Spleen (tissue), 7 donors: ENCODE measurements at regions not wholly inside any gene's neighbourhood (a gene's known extent, or its start where the extent isn't known, plus 50 kb on each side); places are given as distances from the start of the nearest gene placed in this dataset.

Experiments
- CTCF ChIP-seq, 11 experiments: fragments of 200-600 bp in 7 of 11; fragments of 450-650 bp in 4 of 11; sonication (generic) in 4 of 11; IDR thresholded peaks in 8 of 11; conservative IDR thresholded peaks in 3 of 11; 1 replicate in 7 of 11; 2 replicates in 4 of 11; pipeline versions ENCODE4 v1.4.0 to v1.8.0; 2016 to 2021; ENCODE audit warnings: antibody characterized with exemption in 11 of 11, inconsistent platforms in 4 of 11, mild to moderate bottlenecking in 1 of 11
- POLR2A ChIP-seq, 3 donors: fragments of 450-650 bp; IDR thresholded peaks; one replicate each; pipeline ENCODE4 v1.5.1; 2017; ENCODE audit warnings: antibody characterized with exemption in 3 of 3, mild to moderate bottlenecking in 1 of 3
- POLR2AphosphoS5 ChIP-seq, 3 donors: sonication (generic); formaldehyde crosslinking; IDR thresholded peaks; one replicate each; pipeline ENCODE4 v1.5.1; 2017; ENCODE audit warnings: antibody characterized with exemption in 3 of 3
- donor health status: DM: no; HTN: no; CAD: no; lungs with moderate emphysema.
- donor health status: DM: no; HTN: no; CAD: no.
- donor health status: DM: no; HTN: no; CAD: no.

- TF ChIP-seq POLR2A (IDR thresholded peaks at IDR 0.05) = no peak
- TF ChIP-seq CTCF (IDR thresholded peaks at IDR 0.05 in 8 of 11, conservative IDR thresholded peaks at IDR 0.05 in 3 of 11) = no peak
- no peak for TF ChIP-seq POLR2AphosphoS5 (IDR thresholded peaks at IDR 0.05)
These were observed 255.2 kb upstream of the SFRP2 start for GRCh38 chr4:154044108-154044531.
